ENCODE measurements at regions not wholly inside any gene's neighbourhood (a gene's known extent, or its start where the extent isn't known, plus 50 kb on each side); places are given as distances from the start of the nearest gene placed in this dataset.

DNA sequence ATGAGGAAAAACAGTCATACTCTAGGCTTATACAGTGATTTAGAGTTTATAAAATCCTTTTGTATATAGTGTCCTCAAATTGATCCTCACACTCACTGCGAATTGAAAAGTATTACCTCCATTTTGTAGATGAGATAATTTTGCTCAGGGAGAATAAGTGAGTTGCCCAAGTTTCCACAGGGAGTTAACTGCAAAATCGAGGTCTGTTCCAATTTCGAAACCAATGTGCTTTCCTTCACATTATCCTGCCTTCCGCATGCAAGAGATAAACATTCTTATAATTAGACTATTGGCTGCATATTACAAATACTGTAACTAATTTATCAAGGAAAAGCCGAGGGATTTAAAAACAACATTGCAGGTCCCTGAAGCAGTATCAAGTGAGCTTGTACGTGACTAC lies 667.0 kb downstream of the SQOR start:
- DNase-seq: no peak
- TF ChIP-seq POLR2A (IDR thresholded peaks at IDR 0.05) (no peak), EP300 (IDR thresholded peaks at IDR 0.05) (no peak)
- TF ChIP-seq, protein P1, sequence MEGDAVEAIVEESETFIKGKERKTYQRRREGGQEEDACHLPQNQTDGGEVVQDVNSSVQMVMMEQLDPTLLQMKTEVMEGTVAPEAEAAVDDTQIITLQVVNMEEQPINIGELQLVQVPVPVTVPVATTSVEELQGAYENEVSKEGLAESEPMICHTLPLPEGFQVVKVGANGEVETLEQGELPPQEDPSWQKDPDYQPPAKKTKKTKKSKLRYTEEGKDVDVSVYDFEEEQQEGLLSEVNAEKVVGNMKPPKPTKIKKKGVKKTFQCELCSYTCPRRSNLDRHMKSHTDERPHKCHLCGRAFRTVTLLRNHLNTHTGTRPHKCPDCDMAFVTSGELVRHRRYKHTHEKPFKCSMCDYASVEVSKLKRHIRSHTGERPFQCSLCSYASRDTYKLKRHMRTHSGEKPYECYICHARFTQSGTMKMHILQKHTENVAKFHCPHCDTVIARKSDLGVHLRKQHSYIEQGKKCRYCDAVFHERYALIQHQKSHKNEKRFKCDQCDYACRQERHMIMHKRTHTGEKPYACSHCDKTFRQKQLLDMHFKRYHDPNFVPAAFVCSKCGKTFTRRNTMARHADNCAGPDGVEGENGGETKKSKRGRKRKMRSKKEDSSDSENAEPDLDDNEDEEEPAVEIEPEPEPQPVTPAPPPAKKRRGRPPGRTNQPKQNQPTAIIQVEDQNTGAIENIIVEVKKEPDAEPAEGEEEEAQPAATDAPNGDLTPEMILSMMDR (IDR thresholded peaks at IDR 0.05): no peak
- intact Hi-C loops (cut with DNase I): no loop called here
- Histone ChIP-seq H3K9me3 (no peaks in the 10 kb centered on the region), H3K36me3 (no peaks in the 10 kb centered on the region), H3K4me1 (ENCODE audit: insufficient read depth) (no peaks in the 10 kb centered on the region), H3K4me3 (no peak overlapping the region), H3K27ac (no peak overlapping the region), H3K27me3 (no peaks in the 10 kb centered on the region)
- WGBS, 3 donors: 8 to 13% (median 12%) methylated on average over 6 of the region's 6 CpGs

DNA sequence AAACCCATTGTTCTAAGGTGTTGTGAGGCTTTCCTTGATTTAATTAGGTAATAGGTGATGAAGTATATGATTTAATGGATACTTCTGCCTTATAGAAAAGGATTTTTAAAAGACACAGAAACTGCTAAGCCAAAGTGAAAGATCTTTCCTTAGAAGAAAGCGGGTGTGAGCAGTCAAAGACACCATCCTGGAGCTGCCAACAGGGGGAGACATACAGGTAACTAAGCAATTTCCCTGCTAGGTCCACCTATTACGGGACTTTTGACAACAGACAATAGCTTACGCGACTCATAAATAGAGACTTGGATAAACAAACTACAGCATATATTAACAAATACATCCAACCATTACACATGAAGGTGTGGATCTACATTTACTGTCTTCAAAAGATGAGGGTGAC lies 669.5 kb downstream of the SQOR start:
- WGBS, 3 donors: 87 to 93% (median 93%) methylated on average over 4 of the region's 4 CpGs
- Histone ChIP-seq H3K27me3 (no peaks in the 10 kb centered on the region), H3K9me3 (no peaks in the 10 kb centered on the region), H3K4me1 (ENCODE audit: insufficient read depth) (no peaks in the 10 kb centered on the region), H3K36me3 (no peaks in the 10 kb centered on the region), H3K27ac (no peak overlapping the region), H3K4me3 (no peak overlapping the region)
- TF ChIP-seq, protein P1 (IDR thresholded peaks at IDR 0.05): peak in 1 of 3 donors; percentile 8
- TF ChIP-seq POLR2A (IDR thresholded peaks at IDR 0.05): no peak
- no peak for TF ChIP-seq EP300 (IDR thresholded peaks at IDR 0.05)
- intact Hi-C loops (cut with DNase I): no loop called here
- DNase-seq: no peak

DNA sequence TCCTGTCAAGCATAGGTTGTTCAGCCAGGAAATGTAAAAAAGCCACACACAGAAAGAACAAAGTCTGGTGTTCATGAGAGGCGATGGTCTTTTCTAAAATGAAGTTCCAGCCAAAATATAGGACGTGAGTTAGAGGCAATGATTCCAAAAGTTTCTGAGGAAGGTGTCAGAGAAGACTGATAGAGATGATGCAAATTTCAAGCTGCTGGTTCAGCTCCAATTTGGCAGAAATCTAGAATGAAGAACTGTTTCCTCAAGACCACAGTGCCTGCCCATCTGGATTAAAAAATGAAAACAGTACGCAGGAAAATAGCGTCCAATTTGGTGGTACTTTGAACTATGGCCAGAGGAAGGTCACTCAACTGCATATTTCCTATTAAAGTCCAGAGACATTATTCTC lies 672.9 kb downstream of the SQOR start:
- Histone ChIP-seq H3K36me3 (no peaks in the 10 kb centered on the region), H3K4me1 (ENCODE audit: insufficient read depth) (no peaks in the 10 kb centered on the region), H3K4me3 (no peak overlapping the region), H3K27me3 (no peaks in the 10 kb centered on the region), H3K27ac (no peak overlapping the region), H3K9me3 (no peaks in the 10 kb centered on the region)
- intact Hi-C loops (cut with DNase I): no loop called here
- WGBS, 3 donors: 7 to 8% (median 7%) methylated on average over 4 of the region's 4 CpGs
- no peak for DNase-seq
- TF ChIP-seq POLR2A (IDR thresholded peaks at IDR 0.05) (no peak), EP300 (IDR thresholded peaks at IDR 0.05) (no peak)
- TF ChIP-seq, protein P1 (IDR thresholded peaks at IDR 0.05): no peak

DNA sequence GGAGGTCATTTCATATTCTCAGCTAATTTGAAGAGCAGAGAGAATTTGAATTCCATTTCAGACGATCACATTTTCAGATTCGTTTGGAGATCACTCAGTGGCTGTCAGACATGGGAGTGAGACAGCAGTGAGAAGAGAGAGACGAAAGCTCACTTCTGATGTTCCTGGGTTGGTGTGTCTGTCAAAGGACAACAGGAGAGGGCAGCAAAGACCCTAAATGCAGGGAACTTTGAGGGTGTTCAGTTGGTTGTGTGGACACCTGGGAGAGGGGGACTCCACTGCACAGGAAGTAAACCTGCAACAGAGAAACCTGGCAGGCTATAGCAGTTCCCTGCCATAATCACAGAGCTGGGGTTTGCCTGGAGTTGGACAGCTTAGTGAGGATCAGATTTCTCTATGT lies 675.1 kb downstream of the SQOR start:
- 71 to 78% (median 76%) methylated on average over 3 of the region's 3 CpGs for WGBS, 3 donors
- no peaks in the 10 kb centered on the region for H3K36me3 ChIP-seq
- DNase-seq: no peak
- no peak overlapping the region for H3K4me3 ChIP-seq
- intact Hi-C loops (cut with DNase I): no loop called here
- H3K4me1 ChIP-seq (ENCODE audit: insufficient read depth): no peaks in the 10 kb centered on the region
- no peaks in the 10 kb centered on the region for H3K9me3 ChIP-seq
- H3K27me3 ChIP-seq: no peaks in the 10 kb centered on the region
- TF ChIP-seq, protein P1 (IDR thresholded peaks at IDR 0.05): no peak
- TF ChIP-seq POLR2A (IDR thresholded peaks at IDR 0.05): no peak
- TF ChIP-seq EP300 (IDR thresholded peaks at IDR 0.05): no peak
- H3K27ac ChIP-seq: no peak overlapping the region
